MM.1S (cell line): ENCODE measurements at regions not wholly inside any gene's neighbourhood (a gene's known extent, or its start where the extent isn't known, plus 50 kb on each side); places are given as distances from the start of the nearest gene placed in this dataset.

ENCODE experiments used
- DNase-seq: peaks from one replicate; pipeline ENCODE4 v3.0.0-alpha.2; 2015
- H2AFZ ChIP-seq: fragments of 300-600 bp; sonication (generic); 2 replicates; pipeline ENCODE4 v1.6.0; 2016; ENCODE audit warnings: antibody characterized with exemption, low read length
- H3F3A ChIP-seq: fragments of 300-600 bp; sonication (generic); 2 replicates; pipeline ENCODE4 v1.6.1; 2016; ENCODE audit warnings: mild to moderate bottlenecking, antibody characterized with exemption, low read length, moderate library complexity, mixed read lengths; ENCODE audit not compliant: insufficient read depth
- H3K27ac ChIP-seq: fragments of 300-600 bp; sonication (generic); 2 replicates; pipeline ENCODE4 v1.5.1; 2016; ENCODE audit warnings: mild to moderate bottlenecking, low read length
- H3K27me3 ChIP-seq: fragments of 300-600 bp; sonication (generic); replicated peaks from 2 replicates; pipeline ENCODE4 v1.6.0; 2016; ENCODE audit warnings: low read length; ENCODE audit not compliant: insufficient read depth
- H3K36me3 ChIP-seq: fragments of 300-600 bp; sonication (generic); replicated peaks from 2 replicates; pipeline ENCODE4 v1.6.1; 2016; ENCODE audit warnings: mild to moderate bottlenecking, low read length, mixed read lengths; ENCODE audit not compliant: insufficient read depth
- H3K4me1 ChIP-seq: fragments of 300-600 bp; sonication (generic); 2 replicates; pipeline ENCODE4 v1.6.1; 2016; ENCODE audit warnings: low read length, mixed read lengths
- H3K4me2 ChIP-seq: fragments of 300-600 bp; sonication (generic); 2 replicates; pipeline ENCODE4 v1.6.0; 2016; ENCODE audit warnings: low read depth, low read length
- H3K4me3 ChIP-seq: fragments of 300-600 bp; sonication (generic); 2 replicates; pipeline ENCODE4 v1.5.1; 2016; ENCODE audit warnings: low read length, mixed read lengths
- H3K79me2 ChIP-seq: fragments of 300-600 bp; sonication (generic); 2 replicates; pipeline ENCODE4 v1.6.1; 2016; ENCODE audit warnings: mixed run types, low read length, mixed read lengths
- H3K9ac ChIP-seq: fragments of 300-600 bp; sonication (generic); 2 replicates; pipeline ENCODE4 v1.6.1; 2016; ENCODE audit warnings: low read length, mixed read lengths
- H3K9me2 ChIP-seq: fragments of 300-600 bp; sonication (generic); replicated peaks from 2 replicates; pipeline ENCODE4 v1.6.1; 2016; ENCODE audit warnings: mild to moderate bottlenecking, low read length, mixed read lengths; ENCODE audit not compliant: insufficient read depth
- H3K9me3 ChIP-seq: fragments of 300-600 bp; sonication (generic); replicated peaks from 2 replicates; pipeline ENCODE4 v1.6.1; 2016; ENCODE audit warnings: mild to moderate bottlenecking, low read length, mixed read lengths; ENCODE audit not compliant: insufficient read depth
- H4K20me1 ChIP-seq: fragments of 300-600 bp; sonication (generic); 2 replicates; pipeline ENCODE4 v1.6.1; 2016; ENCODE audit warnings: mild to moderate bottlenecking, low read length, moderate library complexity, mixed read lengths; ENCODE audit not compliant: insufficient read depth
- CTCF ChIP-seq: fragments of 300-600 bp; sonication (generic); IDR thresholded peaks from 2 replicates; pipeline ENCODE4 v1.5.1; 2016; ENCODE audit warnings: antibody characterized with exemption, low read length, mixed read lengths
- EZH2 ChIP-seq: fragments of 300-600 bp; sonication (generic); optimal IDR thresholded peaks from 2 replicates; pipeline ENCODE3; 2017; ENCODE audit warnings: low read depth, mild to moderate bottlenecking, antibody characterized with exemption, low read length, mixed read lengths
- EZH2phosphoT487 ChIP-seq: fragments of 300-600 bp; sonication (generic); IDR thresholded peaks from 2 replicates; pipeline ENCODE4 v1.6.1; 2018; ENCODE audit warnings: antibody characterized with exemption, low read length

DNA sequence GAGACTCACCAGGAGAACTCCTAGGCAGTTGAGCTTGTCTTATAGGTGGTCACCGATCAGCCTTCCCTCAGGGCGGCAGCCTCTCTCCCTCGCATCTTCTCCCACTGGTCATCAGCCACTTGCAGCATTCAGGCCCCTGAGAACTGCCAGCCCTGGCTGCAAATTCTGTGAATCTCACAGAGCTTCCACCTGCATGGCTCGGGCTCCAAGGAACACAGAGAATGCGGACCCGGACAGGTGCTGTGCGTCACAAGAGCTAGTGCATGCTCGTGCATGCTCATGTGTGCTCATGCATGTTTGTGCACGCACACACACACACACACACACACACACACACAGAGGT, 176.9 kb downstream of the ARHGAP12 start:
- Histone ChIP-seq H3K9me2 (no peaks in the 10 kb centered on the region), H3K4me2 (no peak overlapping the region), H3K27me3 (no peaks in the 10 kb centered on the region), H3K4me1 (no peaks in the 10 kb centered on the region), H3K4me3 (no peak overlapping the region), H4K20me1 (no peaks in the 10 kb centered on the region), H3K9me3 (no peaks in the 10 kb centered on the region), H3K36me3 (no peaks in the 10 kb centered on the region), H3F3A (no peaks in the 10 kb centered on the region), H2AFZ (no peak overlapping the region), H3K27ac (no peak overlapping the region), H3K79me2 (no peaks in the 10 kb centered on the region), H3K9ac (no peak overlapping the region)
- TF ChIP-seq EZH2phosphoT487 (no peak), CTCF (no peak), EZH2 (no peak)
- no peak for DNase-seq

- H3K9me2 ChIP-seq, result no peaks in the 10 kb centered on the region
- no peak overlapping the region for H3K9ac ChIP-seq
- no peak overlapping the region for H3K4me2 ChIP-seq
- H3K79me2 ChIP-seq, result no peaks in the 10 kb centered on the region
- no peaks in the 10 kb centered on the region for H3K9me3 ChIP-seq
- H2AFZ ChIP-seq, result no peak overlapping the region
- no peaks in the 10 kb centered on the region for H3K36me3 ChIP-seq
- H4K20me1 ChIP-seq, result no peaks in the 10 kb centered on the region
- TF ChIP-seq CTCF, result no peak
- no peak for TF ChIP-seq EZH2
- TF ChIP-seq EZH2phosphoT487, result no peak
- no peaks in the 10 kb centered on the region for H3F3A ChIP-seq
- H3K4me3 ChIP-seq, result no peak overlapping the region
- H3K27me3 ChIP-seq, result no peaks in the 10 kb centered on the region
- H3K27ac ChIP-seq, result no peak overlapping the region
- no peaks in the 10 kb centered on the region for H3K4me1 ChIP-seq
- DNase-seq, result no peak
Observed at GRCh38 chr10:31751051-31751737, 177.4 kb downstream of the ARHGAP12 start.

GRCh38 chr10:31749981-31750840, 178.4 kb downstream of the ARHGAP12 start:
- no peaks in the 10 kb centered on the region for H3K79me2 ChIP-seq
- H4K20me1 ChIP-seq, result no peaks in the 10 kb centered on the region
- no peaks in the 10 kb centered on the region for H3K9me3 ChIP-seq
- no peaks in the 10 kb centered on the region for H3K27me3 ChIP-seq
- H3F3A ChIP-seq, result no peaks in the 10 kb centered on the region
- H2AFZ ChIP-seq, result no peak overlapping the region
- H3K36me3 ChIP-seq, result no peaks in the 10 kb centered on the region
- DNase-seq, result no peak
- H3K9ac ChIP-seq, result no peak overlapping the region
- H3K4me3 ChIP-seq, result no peak overlapping the region
- H3K27ac ChIP-seq, result no peak overlapping the region
- TF ChIP-seq EZH2 (no peak), CTCF (no peak), EZH2phosphoT487 (no peak)
- no peak overlapping the region for H3K4me2 ChIP-seq
- no peaks in the 10 kb centered on the region for H3K4me1 ChIP-seq
- H3K9me2 ChIP-seq, result no peaks in the 10 kb centered on the region
